ENCODE measurements at regions not wholly inside any gene's neighbourhood (a gene's known extent, or its start where the extent isn't known, plus 50 kb on each side); places are given as distances from the start of the nearest gene placed in this dataset.

DNA sequence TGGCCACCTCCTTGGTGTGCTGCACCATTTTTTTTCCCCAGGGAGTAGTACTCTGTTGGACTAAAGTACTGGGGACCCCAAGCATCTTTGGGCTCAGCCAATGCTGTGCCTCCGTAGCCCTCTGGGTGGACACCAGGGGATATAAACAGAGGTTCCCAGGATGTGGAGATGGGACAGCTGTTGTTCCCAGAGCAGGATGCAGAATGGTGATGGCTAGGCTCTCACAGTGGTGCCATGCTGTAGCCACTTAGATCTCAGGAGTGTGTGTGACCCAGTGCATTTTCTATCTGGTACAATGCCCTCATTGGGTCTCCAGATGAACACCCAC is 50.9 kb upstream of the SCIN start:
- DNase-seq = no peak

Data from DMS 273 treated with DMSO at 0.1 percent for 48 hours (cell line).